ENCODE measurements at regions not wholly inside any gene's neighbourhood (a gene's known extent, or its start where the extent isn't known, plus 50 kb on each side); places are given as distances from the start of the nearest gene placed in this dataset.

GRCh38 chrX:20372533-20372932, 105.8 kb upstream of the RPS6KA3 start:
- peak; percentile 69 for DNase-seq (ENCODE audit: low read depth)
- TF ChIP-seq, protein P1, sequence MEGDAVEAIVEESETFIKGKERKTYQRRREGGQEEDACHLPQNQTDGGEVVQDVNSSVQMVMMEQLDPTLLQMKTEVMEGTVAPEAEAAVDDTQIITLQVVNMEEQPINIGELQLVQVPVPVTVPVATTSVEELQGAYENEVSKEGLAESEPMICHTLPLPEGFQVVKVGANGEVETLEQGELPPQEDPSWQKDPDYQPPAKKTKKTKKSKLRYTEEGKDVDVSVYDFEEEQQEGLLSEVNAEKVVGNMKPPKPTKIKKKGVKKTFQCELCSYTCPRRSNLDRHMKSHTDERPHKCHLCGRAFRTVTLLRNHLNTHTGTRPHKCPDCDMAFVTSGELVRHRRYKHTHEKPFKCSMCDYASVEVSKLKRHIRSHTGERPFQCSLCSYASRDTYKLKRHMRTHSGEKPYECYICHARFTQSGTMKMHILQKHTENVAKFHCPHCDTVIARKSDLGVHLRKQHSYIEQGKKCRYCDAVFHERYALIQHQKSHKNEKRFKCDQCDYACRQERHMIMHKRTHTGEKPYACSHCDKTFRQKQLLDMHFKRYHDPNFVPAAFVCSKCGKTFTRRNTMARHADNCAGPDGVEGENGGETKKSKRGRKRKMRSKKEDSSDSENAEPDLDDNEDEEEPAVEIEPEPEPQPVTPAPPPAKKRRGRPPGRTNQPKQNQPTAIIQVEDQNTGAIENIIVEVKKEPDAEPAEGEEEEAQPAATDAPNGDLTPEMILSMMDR (IDR thresholded peaks at IDR 0.05; ENCODE audit: insufficient read depth, low read depth, low read length, missing control alignments), result no peak
- H3K4me3 ChIP-seq (ENCODE audit: low read length), result no peak overlapping the region

GRCh38 chrX:20369468-20369867, 102.8 kb upstream of the RPS6KA3 start:
- no peak for DNase-seq (ENCODE audit: low read depth)

DNA sequence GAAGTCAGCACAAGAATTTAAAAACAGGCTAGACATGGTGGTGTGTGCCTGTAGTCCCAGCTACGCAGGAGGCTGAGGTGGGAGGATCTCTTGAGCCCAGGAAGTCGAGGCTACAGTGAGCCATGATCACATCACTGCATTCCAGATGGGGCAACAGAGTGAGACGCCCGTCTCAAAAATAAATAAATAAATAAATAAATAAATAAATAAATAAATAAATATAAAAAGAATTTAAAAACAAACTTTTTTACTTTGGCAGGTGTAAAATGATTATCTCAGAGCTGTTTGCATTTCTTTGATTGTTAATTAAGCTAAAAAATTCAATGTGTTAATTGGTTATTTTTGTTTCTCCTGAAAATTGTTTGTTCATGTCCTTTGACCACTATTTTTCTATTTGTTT, 97.5 kb upstream of the RPS6KA3 start:
- DNase-seq (ENCODE audit: low read depth), result no peak
- no peak overlapping the region for H3K4me3 ChIP-seq (ENCODE audit: low read length)
- TF ChIP-seq, protein P1 (IDR thresholded peaks at IDR 0.05; ENCODE audit: insufficient read depth, low read depth, low read length, missing control alignments), result no peak

More at GRCh38 chrX:20369468-20369867, 102.8 kb upstream of the RPS6KA3 start:
- TF ChIP-seq, protein P1 (IDR thresholded peaks at IDR 0.05; ENCODE audit: insufficient read depth, low read depth, low read length, missing control alignments), result no peak
- no peak overlapping the region for H3K4me3 ChIP-seq (ENCODE audit: low read length)

DNA sequence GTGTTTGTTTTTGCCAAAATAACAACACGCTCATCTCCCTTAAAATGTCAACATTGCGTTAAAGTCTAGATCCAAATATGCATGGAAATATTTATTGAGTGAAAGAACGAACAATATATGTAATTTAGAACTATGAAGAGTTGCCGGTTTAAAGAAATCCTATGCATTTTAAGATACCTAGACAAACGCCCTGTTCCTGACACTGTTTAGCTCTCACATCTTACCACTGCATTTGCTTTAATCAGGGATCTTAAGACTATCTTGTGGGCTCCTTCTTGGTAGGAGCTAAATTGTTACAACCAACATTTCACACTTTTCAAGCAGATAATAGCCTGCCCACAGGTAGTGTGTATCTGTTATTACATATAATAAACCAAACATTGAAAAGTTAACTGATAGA, 96.6 kb upstream of the RPS6KA3 start:
- no peak for DNase-seq (ENCODE audit: low read depth)
- TF ChIP-seq, protein P1 (IDR thresholded peaks at IDR 0.05; ENCODE audit: insufficient read depth, low read depth, low read length, missing control alignments), result no peak
- H3K4me3 ChIP-seq (ENCODE audit: low read length), result no peak overlapping the region

- TF ChIP-seq, protein P1 (IDR thresholded peaks at IDR 0.05; ENCODE audit: insufficient read depth, low read depth, low read length, missing control alignments), result no peak
- H3K4me3 ChIP-seq (ENCODE audit: low read length), result no peak overlapping the region
- DNase-seq (ENCODE audit: low read depth), result peak; percentile 72
Observed at GRCh38 chrX:20362268-20363267, 95.9 kb upstream of the RPS6KA3 start.

DNA sequence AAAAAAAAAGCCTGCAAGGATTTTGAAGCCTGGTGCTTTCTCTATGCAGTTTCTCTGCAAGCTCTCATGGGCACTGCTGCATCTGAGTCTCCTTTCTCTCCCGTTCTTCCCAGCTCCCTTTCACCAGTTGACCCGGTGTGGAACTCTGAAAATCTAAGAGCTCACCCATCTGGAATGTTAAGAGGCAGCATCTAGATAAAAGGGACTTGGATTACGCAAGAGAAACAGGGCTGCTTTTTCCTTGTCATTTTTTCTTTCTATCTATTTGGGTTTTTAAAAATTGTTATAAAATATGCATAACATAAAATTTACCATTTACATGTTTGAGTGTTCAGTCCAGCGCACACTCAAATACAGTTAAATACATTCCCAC, 95.2 kb upstream of the RPS6KA3 start:
- no peak overlapping the region for H3K4me3 ChIP-seq (ENCODE audit: low read length)
- DNase-seq (ENCODE audit: low read depth), result peak; percentile 50
- TF ChIP-seq, protein P1 (IDR thresholded peaks at IDR 0.05; ENCODE audit: insufficient read depth, low read depth, low read length, missing control alignments), result no peak
